MM.1S (cell line): ENCODE measurements at regions not wholly inside any gene's neighbourhood (a gene's known extent, or its start where the extent isn't known, plus 50 kb on each side); places are given as distances from the start of the nearest gene placed in this dataset.

Experiments used
- DNase-seq: peaks from one replicate; pipeline ENCODE4 v3.0.0-alpha.2; 2015
- H2AFZ ChIP-seq: fragments of 300-600 bp; sonication (generic); 2 replicates; pipeline ENCODE4 v1.6.0; 2016; ENCODE audit warnings: antibody characterized with exemption, low read length
- H3F3A ChIP-seq: fragments of 300-600 bp; sonication (generic); 2 replicates; pipeline ENCODE4 v1.6.1; 2016; ENCODE audit warnings: mild to moderate bottlenecking, antibody characterized with exemption, low read length, moderate library complexity, mixed read lengths; ENCODE audit not compliant: insufficient read depth
- H3K27ac ChIP-seq: fragments of 300-600 bp; sonication (generic); 2 replicates; pipeline ENCODE4 v1.5.1; 2016; ENCODE audit warnings: mild to moderate bottlenecking, low read length
- H3K27me3 ChIP-seq: fragments of 300-600 bp; sonication (generic); replicated peaks from 2 replicates; pipeline ENCODE4 v1.6.0; 2016; ENCODE audit warnings: low read length; ENCODE audit not compliant: insufficient read depth
- H3K36me3 ChIP-seq: fragments of 300-600 bp; sonication (generic); replicated peaks from 2 replicates; pipeline ENCODE4 v1.6.1; 2016; ENCODE audit warnings: mild to moderate bottlenecking, low read length, mixed read lengths; ENCODE audit not compliant: insufficient read depth
- H3K4me1 ChIP-seq: fragments of 300-600 bp; sonication (generic); 2 replicates; pipeline ENCODE4 v1.6.1; 2016; ENCODE audit warnings: low read length, mixed read lengths
- H3K4me2 ChIP-seq: fragments of 300-600 bp; sonication (generic); 2 replicates; pipeline ENCODE4 v1.6.0; 2016; ENCODE audit warnings: low read depth, low read length
- H3K4me3 ChIP-seq: fragments of 300-600 bp; sonication (generic); 2 replicates; pipeline ENCODE4 v1.5.1; 2016; ENCODE audit warnings: low read length, mixed read lengths
- H3K79me2 ChIP-seq: fragments of 300-600 bp; sonication (generic); 2 replicates; pipeline ENCODE4 v1.6.1; 2016; ENCODE audit warnings: mixed run types, low read length, mixed read lengths
- H3K9ac ChIP-seq: fragments of 300-600 bp; sonication (generic); 2 replicates; pipeline ENCODE4 v1.6.1; 2016; ENCODE audit warnings: low read length, mixed read lengths
- H3K9me2 ChIP-seq: fragments of 300-600 bp; sonication (generic); replicated peaks from 2 replicates; pipeline ENCODE4 v1.6.1; 2016; ENCODE audit warnings: mild to moderate bottlenecking, low read length, mixed read lengths; ENCODE audit not compliant: insufficient read depth
- H3K9me3 ChIP-seq: fragments of 300-600 bp; sonication (generic); replicated peaks from 2 replicates; pipeline ENCODE4 v1.6.1; 2016; ENCODE audit warnings: mild to moderate bottlenecking, low read length, mixed read lengths; ENCODE audit not compliant: insufficient read depth
- H4K20me1 ChIP-seq: fragments of 300-600 bp; sonication (generic); 2 replicates; pipeline ENCODE4 v1.6.1; 2016; ENCODE audit warnings: mild to moderate bottlenecking, low read length, moderate library complexity, mixed read lengths; ENCODE audit not compliant: insufficient read depth
- EZH2 ChIP-seq: fragments of 300-600 bp; sonication (generic); optimal IDR thresholded peaks from 2 replicates; pipeline ENCODE3; 2017; ENCODE audit warnings: low read depth, mild to moderate bottlenecking, antibody characterized with exemption, low read length, mixed read lengths
- EZH2phosphoT487 ChIP-seq: fragments of 300-600 bp; sonication (generic); IDR thresholded peaks from 2 replicates; pipeline ENCODE4 v1.6.1; 2018; ENCODE audit warnings: antibody characterized with exemption, low read length
- TF ChIP-seq, protein P1 (sequence below): fragments of 300-600 bp; sonication (generic); IDR thresholded peaks from 2 replicates; pipeline ENCODE4 v1.5.1; 2016; ENCODE audit warnings: antibody characterized with exemption, low read length, mixed read lengths

DNA sequence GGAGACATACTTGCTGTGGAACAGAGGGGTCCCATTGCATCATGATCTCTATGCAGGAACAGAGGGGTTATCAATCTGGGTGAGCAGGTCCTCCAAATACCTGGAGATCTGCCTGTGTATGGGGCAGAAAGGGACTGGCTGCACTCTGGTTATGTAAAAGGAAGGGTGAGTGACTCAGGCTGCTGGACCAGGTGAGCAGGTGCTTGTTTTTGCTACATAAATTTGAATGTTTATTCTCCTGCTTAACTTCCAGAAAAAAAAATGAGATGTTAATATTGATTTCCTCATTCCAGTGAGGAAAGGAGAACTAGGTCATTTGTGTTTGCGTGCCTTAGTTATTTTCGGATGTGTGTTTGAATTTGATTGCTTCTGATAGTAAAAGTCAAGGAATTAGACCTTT is 225.8 kb upstream of the TRAM1L1 start:
- H3F3A ChIP-seq = no peaks in the 10 kb centered on the region
- no peaks in the 10 kb centered on the region for H3K4me1 ChIP-seq
- H3K4me2 ChIP-seq = no peak overlapping the region
- no peaks in the 10 kb centered on the region for H3K9me3 ChIP-seq
- H3K4me3 ChIP-seq = no peak overlapping the region
- no peak overlapping the region for H2AFZ ChIP-seq
- TF ChIP-seq, protein P1, sequence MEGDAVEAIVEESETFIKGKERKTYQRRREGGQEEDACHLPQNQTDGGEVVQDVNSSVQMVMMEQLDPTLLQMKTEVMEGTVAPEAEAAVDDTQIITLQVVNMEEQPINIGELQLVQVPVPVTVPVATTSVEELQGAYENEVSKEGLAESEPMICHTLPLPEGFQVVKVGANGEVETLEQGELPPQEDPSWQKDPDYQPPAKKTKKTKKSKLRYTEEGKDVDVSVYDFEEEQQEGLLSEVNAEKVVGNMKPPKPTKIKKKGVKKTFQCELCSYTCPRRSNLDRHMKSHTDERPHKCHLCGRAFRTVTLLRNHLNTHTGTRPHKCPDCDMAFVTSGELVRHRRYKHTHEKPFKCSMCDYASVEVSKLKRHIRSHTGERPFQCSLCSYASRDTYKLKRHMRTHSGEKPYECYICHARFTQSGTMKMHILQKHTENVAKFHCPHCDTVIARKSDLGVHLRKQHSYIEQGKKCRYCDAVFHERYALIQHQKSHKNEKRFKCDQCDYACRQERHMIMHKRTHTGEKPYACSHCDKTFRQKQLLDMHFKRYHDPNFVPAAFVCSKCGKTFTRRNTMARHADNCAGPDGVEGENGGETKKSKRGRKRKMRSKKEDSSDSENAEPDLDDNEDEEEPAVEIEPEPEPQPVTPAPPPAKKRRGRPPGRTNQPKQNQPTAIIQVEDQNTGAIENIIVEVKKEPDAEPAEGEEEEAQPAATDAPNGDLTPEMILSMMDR = no peak
- TF ChIP-seq EZH2 = no peak
- no peak for TF ChIP-seq EZH2phosphoT487
- H3K36me3 ChIP-seq = no peaks in the 10 kb centered on the region
- no peak overlapping the region for H3K27ac ChIP-seq
- no peaks in the 10 kb centered on the region for H3K79me2 ChIP-seq
- DNase-seq = no peak
- H4K20me1 ChIP-seq = no peaks in the 10 kb centered on the region
- H3K9me2 ChIP-seq = no peaks in the 10 kb centered on the region
- H3K9ac ChIP-seq = no peak overlapping the region
- H3K27me3 ChIP-seq = no peaks in the 10 kb centered on the region

DNA sequence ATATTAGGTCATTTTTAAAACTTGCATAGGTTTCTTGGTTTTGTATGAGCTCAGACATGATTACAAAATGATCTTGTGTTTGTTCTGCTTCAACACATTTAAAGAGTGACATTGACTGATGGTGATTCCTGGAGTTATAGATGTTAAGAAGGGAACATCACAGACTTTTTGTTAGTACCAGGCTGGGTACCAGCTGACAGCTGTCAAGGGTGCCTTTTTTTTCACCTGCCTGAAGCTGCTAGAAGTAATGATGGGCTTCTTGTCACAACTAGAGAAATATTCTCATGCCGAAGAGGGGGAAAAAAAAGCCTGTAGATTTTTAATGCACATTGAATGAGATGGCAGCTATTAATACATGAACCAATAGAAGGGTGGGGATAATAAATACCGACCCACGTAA is 226.6 kb upstream of the TRAM1L1 start:
- no peaks in the 10 kb centered on the region for H3K9me3 ChIP-seq
- no peaks in the 10 kb centered on the region for H3K4me1 ChIP-seq
- no peak for DNase-seq
- H3K4me3 ChIP-seq = no peak overlapping the region
- H3K36me3 ChIP-seq = no peaks in the 10 kb centered on the region
- no peaks in the 10 kb centered on the region for H3K79me2 ChIP-seq
- no peaks in the 10 kb centered on the region for H3F3A ChIP-seq
- H2AFZ ChIP-seq = no peak overlapping the region
- H4K20me1 ChIP-seq = no peaks in the 10 kb centered on the region
- no peaks in the 10 kb centered on the region for H3K9me2 ChIP-seq
- H3K4me2 ChIP-seq = no peak overlapping the region
- no peak overlapping the region for H3K27ac ChIP-seq
- H3K27me3 ChIP-seq = no peaks in the 10 kb centered on the region
- no peak overlapping the region for H3K9ac ChIP-seq
- no peak for TF ChIP-seq EZH2phosphoT487
- TF ChIP-seq, protein P1 = no peak
- TF ChIP-seq EZH2 = no peak

DNA sequence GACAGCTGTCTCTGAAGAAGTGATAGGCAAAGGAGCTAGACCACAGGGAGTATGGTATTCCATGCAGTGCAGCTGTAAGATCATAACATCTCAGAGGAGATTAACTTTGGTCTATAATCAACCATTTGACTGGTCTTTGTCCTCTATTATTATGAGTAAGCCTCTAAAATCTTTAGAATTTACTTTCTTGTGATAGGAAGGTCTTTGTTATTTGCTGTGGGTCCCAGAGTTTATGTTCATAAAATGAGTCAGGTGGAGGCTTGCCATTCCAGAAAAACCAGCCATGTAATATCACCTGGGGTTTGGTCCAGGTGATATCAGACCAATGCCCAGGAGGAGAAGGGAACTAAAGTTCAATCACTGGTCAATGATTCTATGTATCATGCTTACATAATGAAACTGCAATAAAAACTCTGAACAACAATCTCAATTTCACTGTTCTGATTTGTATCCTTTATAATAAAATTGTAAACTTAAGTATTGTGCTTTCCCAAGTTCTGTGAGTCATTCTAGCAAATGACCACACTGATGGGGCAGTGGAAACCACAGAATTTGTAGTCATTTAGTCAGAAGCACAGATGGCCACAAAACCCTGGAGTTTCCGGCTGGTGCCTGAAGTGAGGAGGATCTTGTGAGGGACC is 239.6 kb upstream of the TRAM1L1 start:
- H2AFZ ChIP-seq = no peak overlapping the region

More for the DNA sequence above, 239.6 kb upstream of the TRAM1L1 start:
- Histone ChIP-seq H3K79me2 (no peaks in the 10 kb centered on the region), H3K36me3 (no peaks in the 10 kb centered on the region), H3K4me2 (no peak overlapping the region), H3F3A (no peaks in the 10 kb centered on the region), H3K27me3 (no peaks in the 10 kb centered on the region), H3K4me3 (no peak overlapping the region), H3K9me2 (no peaks in the 10 kb centered on the region), H3K9ac (no peak overlapping the region), H3K27ac (no peak overlapping the region), H3K9me3 (no peaks in the 10 kb centered on the region), H3K4me1 (no peaks in the 10 kb centered on the region), H4K20me1 (no peaks in the 10 kb centered on the region)
- DNase-seq = no peak
- TF ChIP-seq, protein P1 = no peak
- TF ChIP-seq EZH2phosphoT487 = no peak
- TF ChIP-seq EZH2 = no peak
